ENCODE measurements at regions not wholly inside any gene's neighbourhood (a gene's known extent, or its start where the extent isn't known, plus 50 kb on each side); places are given as distances from the start of the nearest gene placed in this dataset.

DNA sequence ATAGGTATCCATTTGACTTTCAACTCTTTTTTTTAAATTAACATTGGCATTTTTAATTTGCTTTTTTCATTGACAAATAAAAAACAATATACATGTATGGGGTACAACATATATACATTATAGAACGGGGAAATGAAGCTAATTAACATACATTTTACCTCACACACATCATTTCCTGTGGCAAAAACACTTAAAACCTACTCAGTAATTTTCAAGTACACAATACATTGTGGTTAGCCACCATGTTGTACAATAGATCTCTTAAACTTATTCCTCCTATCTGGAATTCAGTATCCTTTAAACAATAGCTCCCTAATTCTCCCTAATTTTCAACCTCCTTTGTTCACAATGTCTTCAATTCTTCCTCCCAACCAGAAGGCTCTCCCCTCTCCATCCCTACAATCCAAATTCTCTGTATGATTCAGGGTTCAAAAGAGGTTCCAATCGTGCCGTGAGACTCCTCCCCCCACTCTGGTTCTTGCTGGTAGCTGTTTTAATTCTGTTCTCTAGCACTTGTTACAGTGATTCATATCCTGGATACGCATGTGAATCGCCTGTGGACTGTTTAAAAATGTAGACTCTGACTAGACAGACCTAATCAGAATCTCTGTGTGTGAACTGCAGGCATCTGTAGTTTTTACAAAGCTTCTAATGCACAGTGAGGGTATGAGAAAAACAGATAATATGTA lies 87.6 kb upstream of the DUSP10 start:
- DNase-seq: peak; percentile 66

DNA sequence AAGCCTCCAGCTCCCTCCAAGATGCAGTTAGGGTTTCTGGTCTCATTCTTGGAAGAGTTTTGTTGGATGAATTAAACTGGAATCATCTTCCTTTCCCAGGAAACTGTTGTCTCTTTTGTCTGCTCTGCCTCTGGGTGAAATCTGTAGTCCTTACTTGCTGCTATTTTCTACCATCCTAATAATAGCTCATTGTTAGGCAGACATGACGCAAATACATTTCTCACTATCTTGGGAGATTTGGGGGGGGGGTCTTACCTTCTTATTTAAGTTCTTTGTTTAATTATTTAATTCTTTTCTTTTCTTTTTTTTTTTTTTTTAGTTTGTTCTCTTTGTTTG lies 85.4 kb upstream of the DUSP10 start:
- no peak for DNase-seq

DNA sequence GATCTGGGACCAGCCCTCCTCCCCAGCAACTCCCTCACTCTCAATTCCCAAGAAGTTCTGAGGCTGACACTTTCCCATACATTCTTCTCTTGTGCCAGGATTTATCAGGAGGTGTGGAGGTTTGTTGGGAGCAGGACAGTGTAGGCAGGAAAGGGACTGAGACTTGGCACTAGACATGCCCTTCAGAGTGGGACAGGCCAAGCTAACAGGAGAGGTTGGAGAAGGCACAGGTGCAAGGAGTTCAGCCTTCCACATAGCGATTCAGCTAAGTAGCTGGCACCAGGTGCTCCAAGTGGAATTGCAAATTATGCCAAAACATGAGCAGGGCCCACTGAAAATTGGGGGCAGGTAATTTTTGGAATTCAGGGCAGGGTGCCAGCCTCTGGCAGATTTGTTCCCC lies 83.0 kb upstream of the DUSP10 start:
- no peak for DNase-seq

DNA sequence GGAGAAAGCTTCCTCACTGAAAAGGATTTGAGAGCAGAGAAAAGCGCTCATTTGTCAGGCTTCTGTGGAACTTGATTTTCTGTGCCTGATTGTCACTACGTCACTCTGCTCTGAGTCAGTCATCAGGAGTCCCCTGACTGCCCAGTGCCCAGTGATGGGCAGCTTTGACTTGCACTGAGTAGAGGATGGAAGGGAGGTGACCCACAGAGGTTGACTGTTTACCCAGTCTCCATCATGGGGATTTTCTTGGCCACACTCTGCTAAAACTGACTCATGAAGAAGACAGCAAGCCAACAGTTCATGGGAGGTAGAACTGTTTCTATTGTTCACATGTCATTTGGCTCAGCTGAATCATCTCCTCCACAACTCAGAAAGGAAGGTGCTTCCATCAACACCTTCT lies 82.1 kb upstream of the DUSP10 start:
- peak; percentile 45 for DNase-seq

DNA sequence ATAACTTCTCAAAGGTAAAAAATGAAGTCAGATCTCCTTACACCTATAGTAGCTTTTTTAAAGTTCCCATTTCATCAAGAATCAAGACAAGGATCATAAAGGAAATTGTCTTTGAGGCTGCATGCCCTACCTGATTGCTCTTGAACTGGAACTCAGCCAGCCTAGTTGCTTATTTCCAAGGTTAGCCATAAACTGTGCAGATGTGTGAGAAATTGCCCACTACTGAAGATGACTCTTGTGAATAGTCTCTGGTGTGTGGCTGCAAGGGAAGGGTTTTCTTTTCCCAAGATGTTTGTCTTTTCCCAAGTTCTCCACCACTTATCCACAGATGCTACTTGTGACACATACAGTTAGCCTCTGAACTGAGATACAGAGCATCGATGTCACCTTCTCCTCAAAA lies 81.7 kb upstream of the DUSP10 start:
- DNase-seq: no peak

DNA sequence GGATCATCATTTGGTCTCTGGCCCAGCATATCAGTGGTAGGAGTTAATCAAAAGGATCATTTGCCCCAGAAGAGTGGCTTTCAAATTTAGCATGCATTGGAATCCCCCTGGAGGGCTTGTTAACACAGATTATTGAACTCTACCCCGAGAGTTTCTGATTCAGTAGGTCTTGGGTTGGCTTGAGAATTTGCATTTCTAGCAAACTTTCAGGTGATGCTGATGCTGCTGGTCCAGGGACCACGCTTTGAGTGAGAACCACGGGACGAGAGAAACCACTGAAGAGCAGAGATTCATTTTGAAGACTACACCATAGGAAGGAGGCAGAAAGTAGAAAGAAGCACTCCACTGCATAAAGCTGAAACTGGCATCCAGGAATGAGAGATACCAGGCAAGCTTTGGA lies 81.3 kb upstream of the DUSP10 start:
- no peak for DNase-seq

DNA sequence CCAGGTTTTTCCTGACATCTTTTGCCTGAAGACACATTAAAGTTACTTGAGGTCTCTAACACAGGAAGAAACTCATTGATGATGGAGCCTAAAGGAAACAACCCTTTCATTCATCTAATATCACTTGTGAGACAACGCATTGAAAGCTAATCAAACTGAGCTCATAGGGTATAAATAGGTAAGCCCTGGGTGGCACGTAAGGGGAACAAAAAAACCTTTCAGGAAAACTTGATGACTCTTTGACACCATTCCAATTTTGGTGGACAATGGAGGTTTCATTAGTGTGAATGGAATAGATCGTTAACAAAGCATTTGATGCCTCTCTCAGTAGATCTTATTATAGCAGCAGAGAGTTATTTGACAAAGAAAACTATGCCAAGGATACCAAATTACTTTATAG lies 80.7 kb upstream of the DUSP10 start:
- no peak for DNase-seq

DNA sequence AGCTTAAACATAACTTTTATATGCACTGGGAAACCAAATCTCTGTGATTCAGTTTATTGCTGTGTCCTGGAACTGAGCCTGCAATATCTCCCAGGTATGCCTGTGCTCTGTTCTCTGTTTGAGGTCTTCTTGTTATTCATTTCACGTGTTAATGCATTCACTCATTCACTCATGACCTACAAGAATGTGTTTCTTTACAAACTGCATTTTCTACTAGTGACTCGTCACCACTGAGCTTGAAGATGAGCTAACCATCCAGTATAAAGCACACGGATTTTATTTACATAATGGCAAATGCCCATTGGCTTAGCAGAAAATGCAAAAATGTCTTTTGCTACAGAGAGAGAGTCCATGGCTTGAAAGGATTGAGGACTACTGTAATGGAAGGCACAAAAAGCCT lies 75.0 kb upstream of the DUSP10 start:
- no peak for DNase-seq

DNA sequence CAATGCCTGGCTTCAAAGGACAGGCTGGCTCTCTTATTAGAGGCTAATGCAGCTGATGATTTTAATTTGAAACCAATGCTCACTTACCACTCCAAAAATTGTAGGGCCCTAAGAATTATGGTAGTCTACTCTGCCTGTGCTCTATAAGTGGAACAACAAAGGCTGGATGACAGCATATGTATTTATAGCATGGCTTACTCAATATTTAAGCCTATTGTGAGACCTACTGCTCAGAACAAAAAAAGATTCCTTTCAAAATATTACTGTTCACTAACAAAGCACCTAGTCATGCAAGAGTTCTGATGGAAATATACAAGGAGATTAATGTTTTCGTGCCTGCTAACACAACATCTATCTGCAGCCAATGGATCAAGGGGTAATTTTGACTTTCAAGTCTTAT lies 73.8 kb upstream of the DUSP10 start:
- DNase-seq: no peak

DNA sequence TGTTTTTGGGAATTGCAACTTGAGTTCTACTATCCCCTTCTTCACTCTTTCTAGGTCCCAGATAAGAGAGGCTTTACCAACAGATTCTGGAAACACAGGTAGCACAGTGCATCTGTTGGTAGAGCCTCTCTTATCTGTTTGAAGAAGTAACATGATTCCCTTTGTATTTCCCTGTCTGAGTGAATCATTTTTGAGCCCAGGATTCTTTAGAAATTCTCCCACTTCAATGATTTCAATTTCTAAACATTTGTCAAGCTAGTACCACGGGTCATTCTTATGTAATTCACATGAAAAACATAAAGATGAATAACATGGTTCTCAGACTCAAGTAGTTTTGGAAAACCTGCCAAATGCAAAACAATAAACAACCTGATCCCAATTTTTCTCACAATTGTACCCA lies 72.0 kb upstream of the DUSP10 start:
- DNase-seq: no peak

DNA sequence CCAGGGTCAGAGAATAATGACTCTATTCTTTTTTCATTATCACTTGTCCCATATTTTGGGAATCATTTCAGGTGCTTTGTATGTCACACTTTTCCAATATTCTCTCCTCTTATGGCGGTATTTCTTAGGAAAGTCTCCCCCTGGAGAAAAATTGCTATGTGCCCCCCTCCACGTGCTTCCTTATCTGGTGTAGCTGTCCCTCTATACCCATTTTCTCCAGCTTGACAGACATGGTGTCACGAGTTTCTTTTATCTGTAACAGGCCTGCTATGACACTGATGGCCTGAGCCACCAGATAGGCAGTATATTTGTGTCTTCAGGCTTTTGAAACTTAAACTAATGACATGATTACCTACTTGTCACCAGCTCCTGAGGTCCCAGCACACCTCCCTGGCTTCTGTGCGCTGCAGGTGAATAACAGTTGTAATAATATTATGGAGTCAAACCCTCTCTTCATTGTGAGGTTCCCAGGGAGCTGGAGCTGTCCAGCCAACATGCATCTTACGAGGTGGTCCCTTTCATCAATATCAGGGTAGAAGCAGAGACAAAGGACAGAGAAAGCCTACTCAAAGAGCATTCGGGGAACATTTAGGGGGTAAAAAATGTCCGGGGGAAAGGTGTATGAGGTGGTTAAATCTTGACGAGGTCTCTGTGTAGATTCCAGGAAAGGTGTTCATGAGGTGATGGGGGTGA lies 71.2 kb upstream of the DUSP10 start:
- no peak for DNase-seq

DNA sequence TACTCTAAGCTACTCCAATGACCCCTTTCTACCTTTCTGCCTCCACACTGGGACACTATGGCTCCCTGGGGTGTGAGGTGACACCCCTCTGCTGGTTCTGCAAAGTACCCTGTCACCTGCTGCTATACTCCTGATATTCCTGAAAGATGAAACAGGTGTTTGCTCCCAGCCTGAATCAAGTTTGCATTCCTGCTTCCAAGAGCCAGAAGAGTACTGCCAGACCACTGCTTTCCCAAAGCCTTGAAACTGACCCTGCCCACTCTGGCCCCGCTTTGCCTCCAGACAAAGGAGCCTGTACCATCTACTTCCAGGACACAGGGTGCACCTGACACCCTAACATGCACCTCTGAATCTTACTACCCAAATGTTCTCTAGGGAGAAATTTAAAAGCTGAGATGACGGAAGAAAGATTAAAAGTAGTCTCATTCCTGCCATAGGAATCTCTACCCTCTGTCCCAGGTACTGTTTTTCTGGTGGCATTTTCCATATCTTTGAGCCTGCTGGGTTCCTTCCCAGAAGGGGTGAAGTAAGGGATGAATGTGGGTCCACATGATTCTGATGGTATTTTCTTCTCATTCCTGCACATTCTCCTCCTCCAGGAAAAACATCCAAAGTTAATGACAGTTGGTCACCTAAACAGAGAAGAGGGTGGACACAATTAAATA lies 70.3 kb upstream of the DUSP10 start:
- no peak for DNase-seq

DNA sequence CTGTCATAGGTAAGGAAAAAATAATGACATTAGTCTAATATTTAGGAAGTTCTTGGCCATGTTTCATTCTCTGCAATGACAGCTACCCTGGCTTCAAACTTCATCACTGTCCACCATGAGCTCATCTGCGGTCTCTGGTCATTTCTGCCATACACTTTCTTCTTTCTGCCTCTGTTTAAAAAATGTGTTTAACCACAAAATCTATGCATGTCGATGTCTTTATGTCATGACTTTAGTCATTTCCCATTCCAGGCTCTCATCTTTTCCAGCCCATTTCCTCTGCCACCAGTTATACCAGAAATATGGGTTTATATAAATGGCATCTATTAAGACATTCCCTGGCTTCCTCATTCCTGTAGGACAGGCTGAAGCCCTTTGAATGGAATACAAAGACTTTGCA lies 68.5 kb upstream of the DUSP10 start:
- no peak for DNase-seq

DNA sequence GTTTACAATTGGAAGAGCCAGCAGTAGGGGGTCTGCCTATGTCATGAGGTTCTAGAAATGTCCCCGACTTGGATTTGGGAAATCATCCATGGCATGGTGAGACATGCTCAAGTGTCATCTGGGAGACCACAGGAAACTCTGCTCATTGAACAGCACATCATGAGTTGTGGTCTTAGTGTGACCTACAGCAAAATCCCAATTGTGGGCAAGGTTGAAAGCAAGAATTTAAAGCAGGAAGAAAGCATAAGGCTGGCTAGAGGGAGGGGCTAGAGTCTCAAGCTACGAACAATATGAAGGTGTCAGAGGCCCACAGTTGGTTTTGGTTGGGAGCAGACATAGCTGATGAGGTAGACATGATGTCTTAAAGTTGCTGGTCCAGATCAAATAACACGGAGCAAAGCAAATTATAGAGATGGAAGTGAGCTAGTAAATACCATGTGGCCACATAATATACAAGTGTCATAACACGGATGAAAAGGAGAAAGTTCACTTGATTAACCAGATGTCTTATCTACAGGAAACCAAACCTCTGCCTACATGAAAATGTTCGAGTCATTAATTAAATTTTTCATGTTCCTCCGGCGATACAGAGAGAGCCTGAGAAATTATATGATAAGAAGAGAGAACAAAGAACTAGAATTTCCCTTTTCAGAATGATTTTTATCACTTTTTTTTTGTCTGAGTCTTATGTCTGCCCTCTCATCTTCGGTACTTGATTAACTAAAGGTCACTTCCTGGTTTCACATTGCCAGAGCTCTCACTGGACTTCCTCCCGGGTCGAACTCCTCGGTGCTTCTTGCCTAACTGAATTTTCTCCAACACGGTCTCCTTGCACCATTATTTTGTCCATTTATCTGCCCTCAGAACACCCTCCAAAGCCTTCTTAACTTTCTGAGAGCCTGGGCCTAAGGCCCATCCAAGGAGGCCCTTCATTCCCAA lies 67.5 kb upstream of the DUSP10 start:
- DNase-seq: no peak

DNA sequence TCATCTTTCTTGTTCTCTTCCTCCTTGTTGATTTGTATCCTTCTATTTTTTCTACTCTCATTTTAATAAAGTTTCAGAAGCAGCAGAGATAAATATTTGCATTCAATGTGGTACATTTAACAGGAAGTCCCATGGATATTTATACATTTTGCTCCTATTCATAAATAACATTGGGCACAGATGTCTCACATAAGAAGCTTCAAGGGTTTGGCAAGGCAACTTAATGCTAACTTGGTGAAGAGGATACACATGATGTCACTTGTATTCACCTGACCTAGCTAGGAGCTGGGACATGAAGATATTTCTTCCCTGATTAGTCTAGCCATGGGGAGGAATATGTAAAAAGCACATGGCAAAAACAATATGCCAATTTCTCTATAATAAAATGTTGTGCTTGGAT lies 65.1 kb upstream of the DUSP10 start:
- DNase-seq: no peak

DNA sequence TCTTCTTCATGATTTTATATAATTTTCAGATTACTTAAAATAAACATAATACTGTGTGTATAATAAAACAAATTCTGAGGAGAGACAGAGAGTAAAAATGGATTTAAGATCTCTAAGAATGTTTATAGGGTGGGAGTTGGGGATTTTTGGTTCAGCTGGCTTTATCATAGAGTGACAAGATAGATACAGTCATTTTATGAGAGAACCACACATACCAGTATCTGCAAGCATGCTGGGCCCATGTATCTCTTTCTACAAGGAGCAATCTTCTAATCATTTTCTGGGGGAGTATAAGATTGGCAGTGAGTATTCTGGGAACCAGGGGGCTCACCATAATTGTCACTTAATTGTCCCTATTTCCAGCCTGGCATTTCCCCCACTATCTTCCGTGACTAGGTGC lies 64.3 kb upstream of the DUSP10 start:
- DNase-seq: no peak

DNA sequence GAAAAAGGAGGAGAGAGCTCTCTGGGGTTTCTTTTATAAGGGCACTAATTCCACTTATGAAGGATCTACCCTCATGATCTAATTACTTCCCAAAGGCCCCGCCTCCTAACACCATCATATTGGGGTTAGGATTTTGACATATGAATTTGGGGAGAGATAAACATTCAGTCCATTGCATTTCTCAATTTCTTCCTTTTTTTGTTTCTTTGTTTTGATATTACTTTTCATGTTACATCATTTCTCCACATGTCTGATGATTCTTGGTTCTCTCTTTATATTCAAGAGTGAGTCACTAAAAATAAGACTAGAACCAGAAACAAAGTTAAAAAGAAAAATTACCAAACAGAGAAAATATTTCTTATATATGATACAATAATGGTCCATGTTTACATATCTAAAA lies 63.2 kb upstream of the DUSP10 start:
- DNase-seq: no peak

DNA sequence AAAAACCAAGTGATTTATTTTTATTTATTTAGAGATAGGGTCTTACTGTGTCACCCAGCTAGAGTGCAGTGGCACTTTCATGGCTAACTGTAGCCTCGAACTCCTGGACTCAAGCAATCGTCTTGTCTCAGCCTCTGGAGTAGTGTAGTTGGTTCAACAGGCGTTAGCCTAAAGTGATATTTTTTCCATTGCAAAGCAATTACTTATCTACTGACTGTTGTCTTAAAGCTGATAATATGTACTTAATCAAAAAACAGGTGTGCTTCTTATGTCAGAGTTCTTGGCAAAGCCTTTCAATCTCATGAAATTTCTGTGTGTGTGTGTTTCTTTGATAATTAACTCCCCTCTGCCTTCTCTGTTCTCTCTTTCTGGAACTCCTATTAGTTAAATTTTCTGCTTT lies 62.4 kb upstream of the DUSP10 start:
- no peak for DNase-seq

DNA sequence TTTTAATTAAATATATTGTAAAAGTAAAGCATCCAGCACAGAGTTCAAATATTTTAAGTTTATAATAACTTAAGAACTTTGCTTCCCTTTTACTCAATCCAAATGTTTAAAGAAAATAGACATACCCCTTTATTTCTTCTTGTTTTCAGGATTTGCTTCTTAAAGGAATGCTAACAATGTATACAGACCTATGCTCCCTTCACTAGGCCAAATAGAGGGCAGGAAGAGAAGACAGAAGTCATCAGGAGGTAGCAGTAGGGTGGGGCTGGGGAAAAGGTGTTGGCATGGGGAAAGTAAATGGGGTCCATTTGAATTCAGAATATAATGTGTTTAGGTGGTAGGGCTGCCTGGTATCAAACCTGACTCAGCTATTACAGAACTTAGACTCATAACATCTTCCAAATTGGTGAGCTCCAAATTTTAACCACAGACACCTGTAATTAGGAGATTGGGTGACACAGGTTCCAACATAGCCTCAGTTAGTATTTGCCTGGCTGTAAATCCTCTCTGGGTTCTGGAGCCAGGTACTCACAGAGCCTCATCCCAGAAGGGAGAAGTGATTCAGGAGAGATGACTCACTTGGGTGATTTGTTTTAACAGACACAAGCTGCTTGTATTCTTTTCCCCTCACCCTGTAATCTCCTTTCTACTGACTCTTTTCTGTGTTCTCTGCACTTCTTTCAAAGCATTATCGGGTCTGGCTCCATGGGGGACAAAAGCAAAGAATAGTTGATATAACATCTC lies 60.1 kb upstream of the DUSP10 start:
- DNase-seq: no peak

DNA sequence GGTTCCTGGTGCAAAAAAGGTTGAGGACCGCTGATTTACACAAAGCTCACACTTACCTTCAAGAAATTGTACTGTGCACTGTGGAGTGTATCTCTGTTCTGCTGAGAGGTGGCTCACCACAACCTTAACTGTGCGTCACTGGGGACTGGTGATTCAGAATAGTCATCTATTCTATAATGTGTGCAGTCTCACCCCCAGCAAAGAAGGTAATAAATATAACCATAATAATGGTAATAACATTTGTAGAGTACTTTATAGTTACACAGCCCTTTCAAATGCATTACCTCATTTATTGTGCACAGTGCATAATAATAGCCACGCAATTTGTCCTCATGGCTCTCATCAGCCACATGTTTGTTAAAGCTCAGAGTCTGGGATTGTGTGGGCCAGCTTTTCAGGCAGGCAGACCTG lies 59.4 kb upstream of the DUSP10 start:
- DNase-seq: no peak

DNA sequence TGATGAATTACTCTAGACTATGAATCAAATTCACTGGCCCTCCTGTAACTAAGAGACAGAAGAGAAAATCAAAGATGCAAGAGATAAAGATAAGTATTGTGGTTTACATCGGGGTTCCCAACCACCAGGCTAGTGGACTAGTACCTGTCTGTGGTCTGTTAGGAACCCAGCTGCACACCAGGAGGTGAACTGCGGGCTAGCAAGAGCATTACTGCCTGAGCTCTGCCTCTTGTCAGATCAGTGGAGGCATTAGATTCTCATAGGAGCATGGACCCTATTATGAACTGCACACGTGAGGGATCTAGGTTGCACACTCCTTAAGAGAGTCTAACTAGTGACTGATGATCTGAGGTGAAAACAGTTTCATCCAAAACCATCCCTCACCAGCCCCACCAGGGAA lies 58.9 kb upstream of the DUSP10 start:
- no peak for DNase-seq

DNA sequence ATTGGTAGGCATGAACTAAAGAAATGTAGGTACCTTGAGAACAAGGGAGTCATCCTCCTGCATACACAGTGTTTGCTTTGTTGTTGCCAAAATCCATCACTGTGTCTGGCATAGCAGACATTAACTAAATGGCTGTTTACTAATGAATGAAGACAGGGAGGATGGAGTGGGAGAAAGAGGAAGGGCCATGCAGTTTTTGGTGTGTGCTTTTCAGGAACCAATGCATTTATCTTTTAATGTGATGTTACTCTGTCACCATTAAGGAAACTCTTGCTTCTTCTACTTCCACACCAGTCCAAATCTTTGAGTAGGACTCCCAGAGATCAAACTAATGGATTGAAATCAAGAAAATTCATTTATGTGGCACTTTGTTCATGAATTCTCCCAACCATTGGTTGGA lies 55.6 kb upstream of the DUSP10 start:
- DNase-seq: no peak

DNA sequence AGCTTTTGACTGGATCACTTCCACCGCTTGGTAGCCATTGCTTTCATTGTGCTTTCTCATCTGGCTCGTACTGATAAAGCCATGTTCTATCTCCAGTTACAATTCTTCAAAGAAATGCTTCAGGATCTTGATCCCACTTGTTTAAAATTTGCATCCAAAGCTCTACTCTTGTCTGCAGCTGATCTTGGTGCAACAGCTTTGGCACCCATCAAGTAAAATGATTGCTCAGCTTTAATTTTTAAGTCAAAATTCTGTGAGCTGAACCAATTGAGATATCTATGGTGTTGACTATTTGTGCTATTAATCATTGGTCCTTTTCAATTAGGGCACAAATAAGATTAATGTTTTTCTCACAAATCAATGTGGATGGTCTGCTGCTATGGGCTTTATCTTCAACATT lies 54.8 kb upstream of the DUSP10 start:
- DNase-seq: no peak

All from stimulated activated CD8-positive, alpha-beta memory T cell treated with anti-CD3 and anti-CD28 coated beads, Interleukin-4, amount 100 ng/mL, for 48 hours (primary cell).